ENCODE measurements at regions not wholly inside any gene's neighbourhood (a gene's known extent, or its start where the extent isn't known, plus 50 kb on each side); places are given as distances from the start of the nearest gene placed in this dataset.

GRCh38 chr5:106094839-106095238, 1575.9 kb downstream of the EFNA5 start:
- TF ChIP-seq CTCF (optimal IDR thresholded peaks at IDR 0.05 in 1 of 3, IDR thresholded peaks at IDR 0.05 in 1 of 3, conservative IDR thresholded peaks at IDR 0.05 in 1 of 3; ENCODE audit: extremely low read depth in 1 of 3, insufficient read depth in 2 of 3, low read length in 3 of 3) (no peak), EZH2 (IDR thresholded peaks at IDR 0.05; ENCODE audit: low read length) (no peak)
